ENCODE measurements at regions not wholly inside any gene's neighbourhood (a gene's known extent, or its start where the extent isn't known, plus 50 kb on each side); places are given as distances from the start of the nearest gene placed in this dataset.

DNA sequence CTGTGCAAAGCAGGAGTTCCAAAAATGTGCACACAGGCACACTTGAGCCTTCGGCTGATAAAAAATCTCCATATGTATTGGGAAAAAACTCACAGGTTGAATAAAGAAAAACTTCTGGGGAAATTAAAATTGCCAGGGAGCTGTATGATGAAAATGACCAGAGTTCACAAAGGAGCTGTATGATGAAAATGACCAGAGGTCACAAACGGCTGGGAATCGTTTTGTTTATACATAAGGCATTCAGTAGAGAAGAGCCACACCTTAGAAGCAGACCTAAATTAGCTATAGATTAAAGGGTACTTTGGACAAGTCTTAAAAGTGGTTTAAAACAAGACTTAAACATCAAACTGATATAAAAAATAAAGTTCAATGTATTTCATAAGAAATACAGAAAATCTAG is 251.7 kb upstream of the TMEM132C start:
- H4K8ac ChIP-seq (replicated peaks; ENCODE audit: insufficient read length, low read depth, low read length) = no peak overlapping the region
- Mint-ChIP-seq H3K27ac (no peak overlapping the region), H3K27me3 (ENCODE audit: low read depth) (peaks cover 4% of the 10 kb centered on the region), H3K9me3 (no peaks in the 10 kb centered on the region), H3K4me3 (no peak overlapping the region), H3K36me3 (ENCODE audit: insufficient read depth in 1 of 3, low read depth in 3 of 3) (no peaks in the 10 kb centered on the region), H3K4me1 (peaks cover 9 to 10% of the 10 kb centered on the region in 2 experiments)
- TF ChIP-seq, protein P1, sequence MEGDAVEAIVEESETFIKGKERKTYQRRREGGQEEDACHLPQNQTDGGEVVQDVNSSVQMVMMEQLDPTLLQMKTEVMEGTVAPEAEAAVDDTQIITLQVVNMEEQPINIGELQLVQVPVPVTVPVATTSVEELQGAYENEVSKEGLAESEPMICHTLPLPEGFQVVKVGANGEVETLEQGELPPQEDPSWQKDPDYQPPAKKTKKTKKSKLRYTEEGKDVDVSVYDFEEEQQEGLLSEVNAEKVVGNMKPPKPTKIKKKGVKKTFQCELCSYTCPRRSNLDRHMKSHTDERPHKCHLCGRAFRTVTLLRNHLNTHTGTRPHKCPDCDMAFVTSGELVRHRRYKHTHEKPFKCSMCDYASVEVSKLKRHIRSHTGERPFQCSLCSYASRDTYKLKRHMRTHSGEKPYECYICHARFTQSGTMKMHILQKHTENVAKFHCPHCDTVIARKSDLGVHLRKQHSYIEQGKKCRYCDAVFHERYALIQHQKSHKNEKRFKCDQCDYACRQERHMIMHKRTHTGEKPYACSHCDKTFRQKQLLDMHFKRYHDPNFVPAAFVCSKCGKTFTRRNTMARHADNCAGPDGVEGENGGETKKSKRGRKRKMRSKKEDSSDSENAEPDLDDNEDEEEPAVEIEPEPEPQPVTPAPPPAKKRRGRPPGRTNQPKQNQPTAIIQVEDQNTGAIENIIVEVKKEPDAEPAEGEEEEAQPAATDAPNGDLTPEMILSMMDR (conservative IDR thresholded peaks at IDR 0.05) = no peak
- no peak overlapping the region for H3K14ac ChIP-seq (ENCODE audit: insufficient read depth, low read length)
- H3K56ac ChIP-seq (ENCODE audit: insufficient read length, low read depth, low read length) = no peak overlapping the region
- no CpG with 5 or more reads among the region's 3 CpGs for WGBS (ENCODE audit: extremely low coverage, insufficient read length, low lambda C conversion rate)
- no peak overlapping the region for H3K4ac ChIP-seq (ENCODE audit: low read depth, low read length)
- DNase-seq = no peak
- H2BK120ac ChIP-seq (ENCODE audit: low read depth, low read length, poor library complexity, severe bottlenecking) = no peak overlapping the region
- H3K9ac ChIP-seq (ENCODE audit: extremely low read depth, insufficient read length, low read length) = no peak overlapping the region
- H2BK15ac ChIP-seq (ENCODE audit: low read depth, low read length) = no peak overlapping the region
- H2BK12ac ChIP-seq (ENCODE audit: insufficient read length, low read depth, low read length) = no peak overlapping the region
- H2AK5ac ChIP-seq (ENCODE audit: insufficient read length, low read length) = no peak overlapping the region
- no peaks in the 10 kb centered on the region for H3K79me2 ChIP-seq (ENCODE audit: insufficient read depth, low read length)
- no peaks in the 10 kb centered on the region for H4K20me1 ChIP-seq (ENCODE audit: control insufficient read depth, insufficient read depth, insufficient read length)
- no peak overlapping the region for H4K5ac ChIP-seq (ENCODE audit: insufficient read length, low read depth, low read length)
- no peak overlapping the region for H3K27ac ChIP-seq (ENCODE audit: insufficient read length, low read depth, low read length)
- no peaks in the 10 kb centered on the region for H3K4me1 ChIP-seq (ENCODE audit: insufficient read depth, low read length)
- no peak overlapping the region for H3K4me2 ChIP-seq (ENCODE audit: insufficient read depth, insufficient read length, low read length)
- no peak overlapping the region for H2AFZ ChIP-seq (ENCODE audit: low read length)
- no peak overlapping the region for H2BK20ac ChIP-seq (ENCODE audit: low read depth, low read length, poor library complexity, severe bottlenecking)
- no peak overlapping the region for H3T11ph ChIP-seq (ENCODE audit: low read length)
- H2BK5ac ChIP-seq (ENCODE audit: insufficient read length, low read length) = no peak overlapping the region
- no peaks in the 10 kb centered on the region for H3K9me3 ChIP-seq (ENCODE audit: control insufficient read depth, low read depth, low read length)
- H3K18ac ChIP-seq (ENCODE audit: insufficient read length, low read depth, low read length) = no peak overlapping the region
- no peaks in the 10 kb centered on the region for H3K23me2 ChIP-seq (ENCODE audit: insufficient read length, low read depth, low read length, poor library complexity, severe bottlenecking)
- H4K91ac ChIP-seq (ENCODE audit: insufficient read length, low read depth, low read length) = no peak overlapping the region
- H3K79me1 ChIP-seq (ENCODE audit: insufficient read depth, low read depth, low read length, poor library complexity, severe bottlenecking) = no peaks in the 10 kb centered on the region
- H3K27me3 ChIP-seq (ENCODE audit: insufficient read depth, low read length) = no peaks in the 10 kb centered on the region
- H3K23ac ChIP-seq (ENCODE audit: insufficient read length, low read depth, low read length) = no peak overlapping the region

All from H9 (cell line).